Spleen (tissue), 7 donors: ENCODE measurements at regions not wholly inside any gene's neighbourhood (a gene's known extent, or its start where the extent isn't known, plus 50 kb on each side); places are given as distances from the start of the nearest gene placed in this dataset.

Experiments
- POLR2A ChIP-seq, 3 donors: fragments of 450-650 bp; IDR thresholded peaks; one replicate each; pipeline ENCODE4 v1.5.1; 2017; ENCODE audit warnings: antibody characterized with exemption in 3 of 3, mild to moderate bottlenecking in 1 of 3
- TF ChIP-seq, protein P1 (sequence below), 11 experiments: fragments of 200-600 bp in 7 of 11; fragments of 450-650 bp in 4 of 11; sonication (generic) in 4 of 11; IDR thresholded peaks in 8 of 11; conservative IDR thresholded peaks in 3 of 11; 1 replicate in 7 of 11; 2 replicates in 4 of 11; pipeline versions ENCODE4 v1.4.0 to v1.8.0; 2016 to 2021; ENCODE audit warnings: antibody characterized with exemption in 11 of 11, inconsistent platforms in 4 of 11, mild to moderate bottlenecking in 1 of 11
- donor health status: DM: no; HTN: no; CAD: no; lungs with moderate emphysema.
- donor health status: DM: no; HTN: no; CAD: no.
- donor health status: DM: no; HTN: no; CAD: no.

DNA sequence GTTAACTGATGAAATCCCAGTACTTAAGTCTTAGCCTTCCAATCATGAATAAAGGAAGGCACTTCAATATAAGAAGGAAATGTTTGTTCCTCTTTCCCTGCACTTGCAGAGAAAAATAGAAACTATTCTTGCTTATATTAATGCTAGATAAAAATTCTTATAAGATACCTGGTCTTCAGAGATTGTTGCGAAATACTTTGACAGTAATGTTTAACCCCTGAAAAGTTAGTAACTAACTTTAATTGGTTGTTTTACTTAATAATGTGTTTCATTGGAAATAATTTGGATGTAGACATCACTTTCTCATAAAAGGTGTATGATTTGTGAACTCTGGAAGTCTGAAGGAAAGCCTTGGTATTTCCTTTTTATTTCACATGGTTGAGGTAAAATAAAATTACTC lies 294.2 kb upstream of the SYNCRIP start:
- no peak for TF ChIP-seq POLR2A (IDR thresholded peaks at IDR 0.05)
- TF ChIP-seq, protein P1, sequence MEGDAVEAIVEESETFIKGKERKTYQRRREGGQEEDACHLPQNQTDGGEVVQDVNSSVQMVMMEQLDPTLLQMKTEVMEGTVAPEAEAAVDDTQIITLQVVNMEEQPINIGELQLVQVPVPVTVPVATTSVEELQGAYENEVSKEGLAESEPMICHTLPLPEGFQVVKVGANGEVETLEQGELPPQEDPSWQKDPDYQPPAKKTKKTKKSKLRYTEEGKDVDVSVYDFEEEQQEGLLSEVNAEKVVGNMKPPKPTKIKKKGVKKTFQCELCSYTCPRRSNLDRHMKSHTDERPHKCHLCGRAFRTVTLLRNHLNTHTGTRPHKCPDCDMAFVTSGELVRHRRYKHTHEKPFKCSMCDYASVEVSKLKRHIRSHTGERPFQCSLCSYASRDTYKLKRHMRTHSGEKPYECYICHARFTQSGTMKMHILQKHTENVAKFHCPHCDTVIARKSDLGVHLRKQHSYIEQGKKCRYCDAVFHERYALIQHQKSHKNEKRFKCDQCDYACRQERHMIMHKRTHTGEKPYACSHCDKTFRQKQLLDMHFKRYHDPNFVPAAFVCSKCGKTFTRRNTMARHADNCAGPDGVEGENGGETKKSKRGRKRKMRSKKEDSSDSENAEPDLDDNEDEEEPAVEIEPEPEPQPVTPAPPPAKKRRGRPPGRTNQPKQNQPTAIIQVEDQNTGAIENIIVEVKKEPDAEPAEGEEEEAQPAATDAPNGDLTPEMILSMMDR (IDR thresholded peaks at IDR 0.05 in 8 of 11, conservative IDR thresholded peaks at IDR 0.05 in 3 of 11) = no peak
